ENCODE measurements at regions not wholly inside any gene's neighbourhood (a gene's known extent, or its start where the extent isn't known, plus 50 kb on each side); places are given as distances from the start of the nearest gene placed in this dataset.

GRCh38 chrX:23616361-23616760 is 50.9 kb upstream of the PRDX4 start:
- Histone ChIP-seq H3K4me1 (ENCODE audit: control insufficient read depth, insufficient read depth, low read length) (no peaks in the 10 kb centered on the region), H3K4me3 (no peak overlapping the region), H3K27ac (ENCODE audit: control insufficient read depth, insufficient read depth) (no peak overlapping the region), H4K20me1 (ENCODE audit: control insufficient read depth, insufficient read depth) (no peaks in the 10 kb centered on the region), H3K79me2 (ENCODE audit: control insufficient read depth, insufficient read depth, low read length) (no peaks in the 10 kb centered on the region), H3K27me3 (replicated peaks in 1 of 2; ENCODE audit: control insufficient read depth in 2 of 2, insufficient read depth in 2 of 2, low read length in 1 of 2) (no peaks in the 10 kb centered on the region), H3K9ac (ENCODE audit: control insufficient read depth, insufficient read depth, low read length) (no peak overlapping the region), H2AFZ (ENCODE audit: control insufficient read depth, low read depth, low read length) (no peak overlapping the region), H3K36me3 (ENCODE audit: control insufficient read depth in 2 of 2, insufficient read depth in 2 of 2, low read length in 1 of 2) (no peaks in the 10 kb centered on the region), H3K4me2 (ENCODE audit: control insufficient read depth, insufficient read depth) (no peak overlapping the region), H3K9me3 (replicated peaks; ENCODE audit: control insufficient read depth, insufficient read depth, low read length) (no peaks in the 10 kb centered on the region)
- CTCF ChIA-PET = interaction anchor here (1.0 kb wide), 1 partner anchor 285 kb away, joined by 4 read pairs; no protein-coding TSS in a partner anchor
- BruUV-seq (replicated peaks) = no TSS peak
- intact Hi-C loops (cut with micrococcal nuclease; ENCODE audit: unreplicated experiment) = no loop called here
- ATAC-seq = peak; percentile 76
- SMC1A ChIA-PET (ENCODE audit: uncharacterized antibody, unreplicated experiment) = no interaction called here
- TF ChIP-seq CHD2 (IDR thresholded peaks at IDR 0.05; ENCODE audit: borderline replicate concordance, low read depth, low read length) = no peak
- TF ChIP-seq RAD21 (IDR thresholded peaks at IDR 0.05; ENCODE audit: insufficient read depth, low read depth, low read length) = peak; percentile 38; the same call in 1 of the 2 replicates
- no peak for TF ChIP-seq EP300 (IDR thresholded peaks at IDR 0.05; ENCODE audit: borderline replicate concordance in 1 of 2, control insufficient read depth in 1 of 2, low read depth in 2 of 2, low read length in 2 of 2)
- no peak for TF ChIP-seq ZNF384 (IDR thresholded peaks at IDR 0.05; ENCODE audit: borderline replicate concordance, low read depth, low read length)
- no peak for TF ChIP-seq TBL1XR1 (IDR thresholded peaks at IDR 0.05; ENCODE audit: low read depth, low read length)
- TF ChIP-seq CBX5 (IDR thresholded peaks at IDR 0.05; ENCODE audit: low read depth) = no peak
- TF ChIP-seq ZNF217 (IDR thresholded peaks at IDR 0.05) = no peak
- peak; percentile 38 to 63 (median 42) for TF ChIP-seq CTCF (IDR thresholded peaks at IDR 0.05 in 2 of 3, conservative IDR thresholded peaks at IDR 0.05 in 1 of 3; ENCODE audit: control insufficient read depth in 2 of 3, extremely low read depth in 1 of 3, insufficient read depth in 1 of 3, low read depth in 3 of 3, low read length in 3 of 3)
- no peak for TF ChIP-seq SPI1 (IDR thresholded peaks at IDR 0.05; ENCODE audit: borderline replicate concordance, insufficient read depth, low read depth, low read length)
- TF ChIP-seq JUNB (IDR thresholded peaks at IDR 0.05) = no peak
- no peak for TF ChIP-seq TCF3 (IDR thresholded peaks at IDR 0.05; ENCODE audit: borderline replicate concordance, insufficient read depth, low read depth, low read length)
- POLR2A ChIA-PET = no interaction called here
- RAD21 ChIA-PET (ENCODE audit: unreplicated experiment) = no interaction called here
- in situ Hi-C loops (cut with MboI) = no loop called here
- WGBS (ENCODE audit: insufficient coverage, insufficient replicate concordance, low lambda C conversion rate, missing lambda C conversion rate) = 20% methylated on average over 5 of the region's 5 CpGs
- FAIRE-seq = peak; percentile 66
- no peak for DNase-seq (ENCODE audit: low read depth, low spot score)
